Lower leg skin (tissue), 3 donors: ENCODE measurements at regions not wholly inside any gene's neighbourhood (a gene's known extent, or its start where the extent isn't known, plus 50 kb on each side); places are given as distances from the start of the nearest gene placed in this dataset.

Experiments used
- POLR2A ChIP-seq, 2 donors: fragments of 450-650 bp; IDR thresholded peaks; one replicate each; pipeline ENCODE4 v1.6.1; 2016 to 2017; ENCODE audit warnings: antibody characterized with exemption in 2 of 2, mild to moderate bottlenecking in 1 of 2, moderate library complexity in 1 of 2
- TF ChIP-seq, protein P1 (sequence below), 3 donors: fragments of 450-650 bp; IDR thresholded peaks; one replicate each; pipeline ENCODE4 v1.5.1; 2016; ENCODE audit warnings: antibody characterized with exemption in 3 of 3, mild to moderate bottlenecking in 3 of 3, moderate library complexity in 2 of 3

DNA sequence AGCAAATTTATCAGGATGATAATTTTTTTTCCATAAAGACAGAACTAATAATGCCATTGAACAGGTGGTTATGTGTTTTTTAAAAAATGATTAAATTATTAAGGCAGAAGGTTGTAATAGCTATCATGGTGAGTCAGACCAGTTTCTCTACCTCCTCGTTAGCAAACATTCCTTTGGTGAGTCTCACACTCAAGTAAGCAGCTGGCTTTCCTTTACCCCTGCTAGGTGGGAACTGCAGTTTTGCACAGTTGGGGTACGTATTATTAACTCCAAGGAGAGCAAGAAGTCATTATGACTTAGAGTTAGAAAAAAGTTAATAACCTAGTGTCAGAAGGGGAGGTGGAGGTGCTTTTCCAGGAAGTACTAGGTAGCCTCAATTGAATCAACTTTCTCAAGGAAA is 165.3 kb downstream of the SNAPC1 start:
- TF ChIP-seq, protein P1, sequence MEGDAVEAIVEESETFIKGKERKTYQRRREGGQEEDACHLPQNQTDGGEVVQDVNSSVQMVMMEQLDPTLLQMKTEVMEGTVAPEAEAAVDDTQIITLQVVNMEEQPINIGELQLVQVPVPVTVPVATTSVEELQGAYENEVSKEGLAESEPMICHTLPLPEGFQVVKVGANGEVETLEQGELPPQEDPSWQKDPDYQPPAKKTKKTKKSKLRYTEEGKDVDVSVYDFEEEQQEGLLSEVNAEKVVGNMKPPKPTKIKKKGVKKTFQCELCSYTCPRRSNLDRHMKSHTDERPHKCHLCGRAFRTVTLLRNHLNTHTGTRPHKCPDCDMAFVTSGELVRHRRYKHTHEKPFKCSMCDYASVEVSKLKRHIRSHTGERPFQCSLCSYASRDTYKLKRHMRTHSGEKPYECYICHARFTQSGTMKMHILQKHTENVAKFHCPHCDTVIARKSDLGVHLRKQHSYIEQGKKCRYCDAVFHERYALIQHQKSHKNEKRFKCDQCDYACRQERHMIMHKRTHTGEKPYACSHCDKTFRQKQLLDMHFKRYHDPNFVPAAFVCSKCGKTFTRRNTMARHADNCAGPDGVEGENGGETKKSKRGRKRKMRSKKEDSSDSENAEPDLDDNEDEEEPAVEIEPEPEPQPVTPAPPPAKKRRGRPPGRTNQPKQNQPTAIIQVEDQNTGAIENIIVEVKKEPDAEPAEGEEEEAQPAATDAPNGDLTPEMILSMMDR (IDR thresholded peaks at IDR 0.05): no peak
- no peak for TF ChIP-seq POLR2A (IDR thresholded peaks at IDR 0.05)
